Testis (tissue), 2 donors: ENCODE measurements at regions not wholly inside any gene's neighbourhood (a gene's known extent, or its start where the extent isn't known, plus 50 kb on each side); places are given as distances from the start of the nearest gene placed in this dataset.

ENCODE experiments used
- DNase-seq: peaks from one replicate; pipeline ENCODE4 v3.0.0-alpha.2; 2019
- H3K27ac ChIP-seq, 2 donors: fragments of 200-600 bp; sonication (generic); one replicate each; pipeline ENCODE4 v1.5.1; 2019
- H3K27me3 ChIP-seq: fragments of 200-600 bp; sonication (generic); one replicate; pipeline ENCODE4 v1.5.1; 2019
- H3K36me3 ChIP-seq: fragments of 200-600 bp; sonication (generic); one replicate; pipeline ENCODE4 v1.5.1; 2017; ENCODE audit warnings: low read depth; ENCODE audit errors: missing control alignments
- H3K4me1 ChIP-seq: fragments of 200-600 bp; sonication (generic); one replicate; pipeline ENCODE4 v1.5.1; 2019
- H3K4me3 ChIP-seq, 2 donors: fragments of 200-600 bp; sonication (generic); one replicate each; pipeline ENCODE4 v1.5.1; 2017 to 2019
- H3K9me3 ChIP-seq: fragments of 200-600 bp; sonication (generic); one replicate; pipeline ENCODE4 v1.5.1; 2017
- POLR2A ChIP-seq: fragments of 450-650 bp; IDR thresholded peaks from one replicate; pipeline ENCODE4 v1.6.1; 2017; ENCODE audit warnings: antibody characterized with exemption, mild to moderate bottlenecking, moderate library complexity
- WGBS, 2 donors: methylation state at CpG; one replicate each; pipeline ENCODE4 v1.1.5; 2018; 5-methylcytosine and 5-hydroxymethylcytosine counted together
- intact Hi-C: fragments of 100-400 bp; cut with DNase I; formaldehyde crosslinking; loops from one replicate; pipeline ENCODE4 v1.15.1; 2023; ENCODE audit warnings: low total_unique reads
- TF ChIP-seq, protein P1 (sequence below), 3 experiments: fragments of 450-650 bp in 2 of 3; fragments of 200-600 bp in 1 of 3; sonication (generic) in 1 of 3; IDR thresholded peaks; one replicate each; pipeline ENCODE4 v1.5.1; 2016 to 2019; ENCODE audit warnings: antibody characterized with exemption in 3 of 3, mild to moderate bottlenecking in 2 of 3, moderate library complexity in 1 of 3

DNA sequence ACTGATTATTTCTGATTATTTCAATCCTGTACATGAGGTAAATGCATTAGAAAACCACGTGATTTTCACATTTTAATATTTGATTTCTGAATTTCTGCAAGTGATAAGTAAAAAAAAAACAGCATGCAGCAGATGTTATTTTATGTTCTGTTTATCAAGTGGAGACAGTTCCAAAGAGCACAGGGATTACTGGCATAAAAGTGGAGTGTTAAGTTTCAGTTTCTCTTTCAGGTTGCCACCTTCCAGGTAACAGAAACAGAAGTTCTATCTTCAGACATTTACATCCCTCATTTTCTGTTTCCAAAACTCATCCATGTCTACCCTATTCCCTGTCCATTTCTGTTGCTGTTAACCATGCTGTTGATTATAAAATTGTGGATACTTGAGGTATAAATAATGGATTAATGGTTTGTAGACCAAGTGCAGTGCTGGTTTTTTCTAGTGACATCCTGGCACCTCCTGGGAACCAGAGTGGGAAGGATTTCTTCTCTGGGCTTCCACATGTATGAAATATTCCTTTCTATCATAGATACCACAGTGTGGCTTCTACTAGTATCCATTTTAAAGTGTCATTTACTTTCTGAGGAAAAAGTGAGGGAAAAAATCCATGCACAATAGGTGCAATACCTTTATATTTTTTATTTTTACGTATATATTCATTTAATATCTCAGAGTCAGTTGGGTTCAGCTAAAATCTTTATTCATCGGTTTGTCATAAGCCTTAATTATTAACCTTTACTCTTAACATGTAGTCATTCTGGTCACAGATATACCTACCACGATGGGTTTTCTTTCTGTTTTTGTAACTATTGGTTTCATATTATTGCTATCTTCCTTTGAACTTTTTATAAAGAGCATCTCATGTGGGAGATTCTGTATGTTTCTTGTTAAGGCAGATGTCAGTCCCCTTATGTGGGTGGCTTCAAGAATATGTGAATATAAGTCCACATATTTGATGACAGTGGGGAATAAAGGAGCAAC is 1010.0 kb downstream of the SQOR start:
- H3K9me3 ChIP-seq = no peaks in the 10 kb centered on the region
- intact Hi-C loops = no loop called here
- TF ChIP-seq, protein P1, sequence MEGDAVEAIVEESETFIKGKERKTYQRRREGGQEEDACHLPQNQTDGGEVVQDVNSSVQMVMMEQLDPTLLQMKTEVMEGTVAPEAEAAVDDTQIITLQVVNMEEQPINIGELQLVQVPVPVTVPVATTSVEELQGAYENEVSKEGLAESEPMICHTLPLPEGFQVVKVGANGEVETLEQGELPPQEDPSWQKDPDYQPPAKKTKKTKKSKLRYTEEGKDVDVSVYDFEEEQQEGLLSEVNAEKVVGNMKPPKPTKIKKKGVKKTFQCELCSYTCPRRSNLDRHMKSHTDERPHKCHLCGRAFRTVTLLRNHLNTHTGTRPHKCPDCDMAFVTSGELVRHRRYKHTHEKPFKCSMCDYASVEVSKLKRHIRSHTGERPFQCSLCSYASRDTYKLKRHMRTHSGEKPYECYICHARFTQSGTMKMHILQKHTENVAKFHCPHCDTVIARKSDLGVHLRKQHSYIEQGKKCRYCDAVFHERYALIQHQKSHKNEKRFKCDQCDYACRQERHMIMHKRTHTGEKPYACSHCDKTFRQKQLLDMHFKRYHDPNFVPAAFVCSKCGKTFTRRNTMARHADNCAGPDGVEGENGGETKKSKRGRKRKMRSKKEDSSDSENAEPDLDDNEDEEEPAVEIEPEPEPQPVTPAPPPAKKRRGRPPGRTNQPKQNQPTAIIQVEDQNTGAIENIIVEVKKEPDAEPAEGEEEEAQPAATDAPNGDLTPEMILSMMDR (IDR thresholded peaks at IDR 0.05) = no peak
- TF ChIP-seq POLR2A = no peak
- H3K27me3 ChIP-seq = no peaks in the 10 kb centered on the region
- H3K36me3 ChIP-seq = no peaks in the 10 kb centered on the region
- H3K27ac ChIP-seq = no peak overlapping the region
- no peaks in the 10 kb centered on the region for H3K4me1 ChIP-seq
- WGBS, 2 donors = 77 to 80% methylated on average over 4 of the region's 4 CpGs
- DNase-seq = no peak
- no peak overlapping the region for H3K4me3 ChIP-seq

DNA sequence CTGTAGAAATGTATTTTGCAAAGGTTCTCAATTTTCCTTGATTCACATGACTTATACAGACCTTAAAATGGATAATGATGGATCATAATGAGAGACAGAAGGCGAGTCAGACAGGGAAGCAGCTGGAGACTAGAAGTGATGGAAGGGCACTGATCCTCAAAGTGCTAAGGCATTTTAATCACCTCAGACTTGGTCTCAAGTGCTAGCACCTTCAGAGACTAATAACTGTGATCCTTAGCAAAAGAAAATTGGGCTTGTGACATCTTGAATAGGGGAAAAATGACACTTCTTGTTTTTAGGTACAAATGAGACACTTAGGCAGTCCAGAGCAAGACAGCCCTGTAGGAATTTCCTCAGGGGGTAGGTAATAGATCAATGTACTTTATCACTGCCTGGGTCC is 1011.7 kb downstream of the SQOR start:
- DNase-seq = no peak
- intact Hi-C loops = no loop called here
- Histone ChIP-seq H3K36me3 (no peaks in the 10 kb centered on the region), H3K4me1 (no peaks in the 10 kb centered on the region), H3K27ac (no peak overlapping the region), H3K27me3 (no peaks in the 10 kb centered on the region), H3K9me3 (no peaks in the 10 kb centered on the region), H3K4me3 (no peak overlapping the region)
- TF ChIP-seq, protein P1 (IDR thresholded peaks at IDR 0.05) = no peak
- WGBS, 2 donors = 88 to 100% methylated on average over 1 of the region's 1 CpG

DNA sequence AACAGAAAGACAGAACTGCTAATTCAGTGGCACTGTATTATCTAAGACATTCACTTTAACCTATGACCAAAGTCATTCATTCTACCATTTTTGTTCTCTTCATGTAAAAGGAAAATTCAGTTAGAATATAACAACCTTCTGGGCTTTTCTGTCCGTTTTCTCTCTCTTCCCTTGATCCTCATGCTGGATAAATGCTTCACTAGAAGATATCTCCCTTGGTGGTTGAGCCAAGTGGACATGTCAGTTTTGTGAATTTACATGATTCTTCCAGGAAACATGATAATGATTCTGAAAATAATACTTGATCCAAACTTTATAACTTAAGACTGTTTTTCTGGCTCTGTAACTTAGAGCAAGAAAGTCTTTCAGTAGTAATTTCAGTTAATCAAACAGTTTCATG is 1012.2 kb downstream of the SQOR start:
- H3K36me3 ChIP-seq = no peaks in the 10 kb centered on the region
- no peak overlapping the region for H3K27ac ChIP-seq
- intact Hi-C loops = no loop called here
- TF ChIP-seq, protein P1 (IDR thresholded peaks at IDR 0.05) = no peak
- TF ChIP-seq POLR2A = no peak
- H3K9me3 ChIP-seq = no peaks in the 10 kb centered on the region
- no peak for DNase-seq
- 63 to 69% methylated on average over 1 of the region's 1 CpG for WGBS, 2 donors
- H3K4me1 ChIP-seq = no peaks in the 10 kb centered on the region
- no peaks in the 10 kb centered on the region for H3K27me3 ChIP-seq
- no peak overlapping the region for H3K4me3 ChIP-seq

DNA sequence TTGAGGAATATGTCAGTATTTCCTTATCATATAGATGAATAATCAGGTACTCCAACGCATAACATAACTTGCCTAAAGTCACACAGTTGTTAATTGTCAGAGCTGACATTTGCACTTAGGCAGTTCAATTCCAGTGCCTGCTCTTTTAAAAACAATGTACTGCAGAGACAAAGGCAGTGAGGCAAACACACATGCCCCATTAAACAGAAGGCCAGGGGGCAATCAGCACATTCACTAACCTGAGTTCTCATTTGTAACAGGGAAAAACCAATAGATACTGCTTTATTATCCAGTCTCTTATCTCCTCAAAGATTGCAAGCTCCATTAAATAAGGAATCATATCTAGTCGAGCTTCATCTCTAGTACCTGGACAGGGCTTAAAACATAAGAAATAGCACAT is 1017.4 kb downstream of the SQOR start:
- intact Hi-C loops = no loop called here
- Histone ChIP-seq H3K4me3 (no peak overlapping the region), H3K4me1 (no peaks in the 10 kb centered on the region), H3K27ac (no peak overlapping the region), H3K9me3 (no peaks in the 10 kb centered on the region), H3K27me3 (no peaks in the 10 kb centered on the region), H3K36me3 (no peaks in the 10 kb centered on the region)
- no peak for TF ChIP-seq POLR2A
- TF ChIP-seq, protein P1 (IDR thresholded peaks at IDR 0.05) = no peak
- WGBS, 2 donors = 58 to 71% methylated on average over 2 of the region's 2 CpGs
- DNase-seq = no peak

DNA sequence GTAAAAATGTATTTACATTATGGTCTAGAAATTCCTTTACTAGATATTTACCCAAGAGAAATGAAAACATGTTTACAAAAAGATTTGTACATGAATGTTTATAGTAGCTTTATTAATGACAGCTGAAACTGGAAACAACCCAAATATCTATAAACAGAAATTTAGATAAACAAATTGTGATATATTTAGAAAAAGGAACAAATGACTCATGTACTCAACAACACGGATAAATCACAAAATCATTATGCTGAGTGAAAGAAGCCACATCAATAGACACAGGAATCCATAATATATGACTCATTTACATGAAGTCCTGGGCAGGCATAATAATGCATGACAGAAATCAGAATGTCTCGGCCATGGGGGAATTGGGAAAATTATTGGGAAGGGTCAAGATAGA is 1020.2 kb downstream of the SQOR start:
- no peaks in the 10 kb centered on the region for H3K9me3 ChIP-seq
- TF ChIP-seq, protein P1 (IDR thresholded peaks at IDR 0.05) = no peak
- no peak for TF ChIP-seq POLR2A
- no peak overlapping the region for H3K4me3 ChIP-seq
- no peak for DNase-seq
- 80 to 89% methylated on average over 2 of the region's 2 CpGs for WGBS, 2 donors
- H3K36me3 ChIP-seq = no peaks in the 10 kb centered on the region
- H3K4me1 ChIP-seq = no peaks in the 10 kb centered on the region
- no peaks in the 10 kb centered on the region for H3K27me3 ChIP-seq
- intact Hi-C loops = no loop called here
- H3K27ac ChIP-seq = no peak overlapping the region
